H1 (cell line): ENCODE measurements at regions not wholly inside any gene's neighbourhood (a gene's known extent, or its start where the extent isn't known, plus 50 kb on each side); places are given as distances from the start of the nearest gene placed in this dataset.

Experiments
- CTCF ChIA-PET: fragments of 300-600 bp; sonication (Branson Sonifier 250); formaldehyde crosslinking; loops from one replicate; lab custom pipeline; 2021; ENCODE audit not compliant: partially characterized antibody; lab: Charles Lee
- POLR2A ChIA-PET: fragments of 300-600 bp; sonication (Branson Sonifier 250); formaldehyde crosslinking; loops from one replicate; lab custom pipeline; 2021; ENCODE audit warnings: inconsistent platforms; ENCODE audit not compliant: partially characterized antibody; lab: Charles Lee
- DNase-seq, 2 experiments: peaks; one replicate each; pipeline versions ENCODE4 v3.0.0 to v3.0.0-alpha.2; 2010 to 2022; ENCODE audit warnings: low spot score in 2 of 2, low read depth in 1 of 2, mixed read lengths in 1 of 2
- FAIRE-seq: peaks from 2 replicates; lab custom pipeline; 2011; peaks lifted over from hg19 to GRCh38; lab: Jason Lieb, UNC
- H2AFZ ChIP-seq: 2 replicates; pipeline ENCODE4 v1.8.1; 2012; ENCODE audit warnings: low read length, inconsistent platforms
- H2AK5ac ChIP-seq: 2 replicates; pipeline ENCODE4 v1.6.1; 2013; ENCODE audit warnings: low read depth, low read length
- H2BK120ac ChIP-seq: replicated peaks from 2 replicates; pipeline ENCODE3; 2013; ENCODE audit warnings: low read depth, low read length, inconsistent platforms
- H2BK12ac ChIP-seq: 2 replicates; pipeline ENCODE4 v1.6.1; 2013; ENCODE audit warnings: low read depth, low read length
- H2BK15ac ChIP-seq: 2 replicates; pipeline ENCODE4 v1.6.1; 2013; ENCODE audit warnings: low read length
- H2BK20ac ChIP-seq: 2 replicates; pipeline ENCODE4 v1.6.1; 2013; ENCODE audit warnings: low read length
- H2BK5ac ChIP-seq: 2 replicates; pipeline ENCODE4 v1.6.1; 2013; ENCODE audit warnings: low read depth, low read length
- H3K14ac ChIP-seq: 2 replicates; pipeline ENCODE4 v1.6.1; 2013; ENCODE audit warnings: inconsistent platforms; ENCODE audit not compliant: insufficient read length
- H3K18ac ChIP-seq: 2 replicates; pipeline ENCODE4 v1.6.1; 2013; ENCODE audit warnings: low read length; ENCODE audit errors: extremely low read depth
- H3K23ac ChIP-seq: 2 replicates; pipeline ENCODE4 v1.6.1; 2013; ENCODE audit warnings: inconsistent platforms; ENCODE audit not compliant: insufficient read length
- H3K23me2 ChIP-seq: 2 replicates; pipeline ENCODE4 v1.6.1; 2013; ENCODE audit warnings: low read depth, low read length
- H3K27ac ChIP-seq: 2 replicates; pipeline ENCODE4 v1.6.1; 2011; ENCODE audit warnings: low read depth, low read length, inconsistent platforms
- H3K27me3 ChIP-seq, 4 experiments: replicated peaks in 1 of 4; 1 replicate in 1 of 4; 2 replicates in 3 of 4; pipeline versions ENCODE4 v1.6.1 to v1.8.1; 2011 to 2013; ENCODE audit warnings: low read length in 3 of 4, mild to moderate bottlenecking in 3 of 4, inconsistent platforms in 2 of 4, mixed read lengths in 2 of 4, moderate library complexity in 1 of 4; ENCODE audit not compliant: control insufficient read depth in 3 of 4, insufficient read depth in 3 of 4; ENCODE audit errors: extremely low read depth in 1 of 4
- H3K36me3 ChIP-seq, 4 experiments: 2 replicates each; pipeline versions ENCODE4 v1.6.1 to v1.8.1; 2011 to 2013; ENCODE audit warnings: mild to moderate bottlenecking in 4 of 4, low read length in 3 of 4, moderate library complexity in 2 of 4, control low read depth in 1 of 4, inconsistent platforms in 1 of 4; ENCODE audit not compliant: insufficient read depth in 4 of 4, control insufficient read depth in 2 of 4
- H3K4ac ChIP-seq: replicated peaks from 2 replicates; pipeline ENCODE3; 2013; ENCODE audit warnings: low read length, low read depth, mixed read lengths, inconsistent platforms; ENCODE audit not compliant: insufficient read length
- H3K4me1 ChIP-seq, 4 experiments: replicated peaks in 1 of 4; 1 replicate in 1 of 4; 2 replicates in 3 of 4; pipeline versions ENCODE4 v1.6.1 to v1.8.1; 2011 to 2013; ENCODE audit warnings: low read length in 3 of 4, inconsistent platforms in 2 of 4, mixed read lengths in 1 of 4; ENCODE audit not compliant: insufficient read depth in 4 of 4, control insufficient read depth in 3 of 4
- H3K4me2 ChIP-seq, 2 experiments: 2 replicates each; pipeline versions ENCODE4 v1.6.1 to v1.8.1; 2011 to 2013; ENCODE audit warnings: low read depth in 2 of 2, low read length in 2 of 2, control low read depth in 1 of 2, inconsistent platforms in 1 of 2, mild to moderate bottlenecking in 1 of 2; ENCODE audit not compliant: insufficient read depth in 1 of 2
- H3K4me3 ChIP-seq, 4 experiments: fragments of 200-600, 300-600 bp in 1 of 4; sonication (generic), shearing (Covaris generic), sonication (Bioruptor Twin) in 1 of 4; 2 replicates each; pipeline versions ENCODE4 v1.5.1 to v1.8.1; 2011 to 2016; ENCODE audit warnings: low read length in 4 of 4, low read depth in 3 of 4, control low read depth in 2 of 4, inconsistent platforms in 2 of 4, mild to moderate bottlenecking in 2 of 4, mixed read lengths in 1 of 4, moderate library complexity in 1 of 4; ENCODE audit not compliant: insufficient read depth in 2 of 4; ENCODE audit errors: extremely low read depth in 1 of 4
- H3K56ac ChIP-seq: replicated peaks from 2 replicates; pipeline ENCODE3; 2013; ENCODE audit warnings: low read depth, mild to moderate bottlenecking, mixed read lengths, low read length, inconsistent platforms; ENCODE audit not compliant: insufficient read length
- H3K79me1 ChIP-seq: 2 replicates; pipeline ENCODE4 v1.6.1; 2013; ENCODE audit warnings: low read depth, low read length, control low read depth
- H3K79me2 ChIP-seq, 2 experiments: 2 replicates each; pipeline versions ENCODE4 v1.6.1 to v1.8.1; 2012 to 2013; ENCODE audit warnings: low read length in 2 of 2, mild to moderate bottlenecking in 2 of 2, inconsistent platforms in 1 of 2; ENCODE audit not compliant: insufficient read depth in 2 of 2, control insufficient read depth in 1 of 2
- H3K9ac ChIP-seq, 4 experiments: replicated peaks in 1 of 4; 1 replicate in 1 of 4; 2 replicates in 3 of 4; pipeline versions ENCODE4 v1.6.1 to v1.8.1; 2011 to 2013; ENCODE audit warnings: low read depth in 3 of 4, low read length in 3 of 4, control low read depth in 2 of 4, mild to moderate bottlenecking in 2 of 4, moderate library complexity in 2 of 4, inconsistent platforms in 1 of 4; ENCODE audit errors: extremely low read depth in 1 of 4
- H3K9me3 ChIP-seq, 2 experiments: 2 replicates each; pipeline versions ENCODE4 v1.6.1 to v1.8.1; 2012 to 2013; ENCODE audit warnings: mild to moderate bottlenecking in 2 of 2, moderate library complexity in 2 of 2, control low read depth in 1 of 2, inconsistent platforms in 1 of 2, low read depth in 1 of 2, low read length in 1 of 2, mixed read lengths in 1 of 2; ENCODE audit not compliant: insufficient read depth in 2 of 2
- H4K20me1 ChIP-seq, 2 experiments: replicated peaks in 1 of 2; 2 replicates each; pipeline versions ENCODE3 to v1.8.1; 2011 to 2013; ENCODE audit warnings: inconsistent platforms in 2 of 2, low read length in 2 of 2, mild to moderate bottlenecking in 1 of 2; ENCODE audit not compliant: insufficient read depth in 2 of 2, control insufficient read depth in 1 of 2
- H4K5ac ChIP-seq: 2 replicates; pipeline ENCODE4 v1.6.1; 2013; ENCODE audit warnings: low read length, low read depth, mixed read lengths, inconsistent platforms; ENCODE audit not compliant: insufficient read length
- H4K8ac ChIP-seq: 2 replicates; pipeline ENCODE4 v1.8.0; 2013; ENCODE audit warnings: mild to moderate bottlenecking, moderate library complexity, low read length, inconsistent platforms; ENCODE audit not compliant: insufficient read depth; ENCODE audit errors: extremely low read depth
- H4K91ac ChIP-seq: replicated peaks from 2 replicates; pipeline ENCODE3; 2013; ENCODE audit warnings: low read length, mixed read lengths, inconsistent platforms; ENCODE audit not compliant: insufficient read length
- BACH1 ChIP-seq: IDR thresholded peaks from 2 replicates; pipeline ENCODE4 v1.6.1; 2012; ENCODE audit warnings: low read length, improper control_type of control experiment
- CHD1 ChIP-seq: IDR thresholded peaks from 2 replicates; pipeline ENCODE4 v1.6.1; 2012; ENCODE audit warnings: low read depth, low read length, improper control_type of control experiment
- CREB1 ChIP-seq: IDR thresholded peaks from 2 replicates; pipeline ENCODE4 v1.6.1; 2012; ENCODE audit warnings: inconsistent platforms
- FOSL1 ChIP-seq: IDR thresholded peaks from 2 replicates; pipeline ENCODE4 v1.6.1; 2011; ENCODE audit warnings: mild to moderate bottlenecking, low read depth, low read length, moderate library complexity; ENCODE audit not compliant: insufficient read depth
- KDM1A ChIP-seq: fragments of 200-600, 300-600 bp; sonication (generic); IDR thresholded peaks from 2 replicates; pipeline ENCODE4 v1.7.1; 2016; ENCODE audit warnings: mild to moderate bottlenecking, low read length, borderline replicate concordance
- KDM4A ChIP-seq: IDR thresholded peaks from one replicate; pipeline ENCODE4 v1.7.1; 2012; ENCODE audit warnings: low read depth, mild to moderate bottlenecking, moderate library complexity, low read length, inconsistent platforms; ENCODE audit not compliant: severe bottlenecking
- NANOG ChIP-seq: IDR thresholded peaks from 2 replicates; pipeline ENCODE4 v1.6.1; 2011; ENCODE audit warnings: low read length, low read depth, mild to moderate bottlenecking, inconsistent platforms; ENCODE audit not compliant: insufficient read depth, poor library complexity, severe bottlenecking
- RFX5 ChIP-seq: IDR thresholded peaks from 2 replicates; pipeline ENCODE4 v1.6.1; 2011; ENCODE audit warnings: low read depth, low read length, improper control_type of control experiment, borderline replicate concordance
- RXRA ChIP-seq: IDR thresholded peaks from 2 replicates; pipeline ENCODE4 v1.6.1; 2011; ENCODE audit warnings: low read depth, mild to moderate bottlenecking, low read length, moderate library complexity; ENCODE audit not compliant: insufficient read depth
- SRF ChIP-seq: IDR thresholded peaks from 2 replicates; pipeline ENCODE4 v1.6.1; 2011; ENCODE audit warnings: mild to moderate bottlenecking, low read depth, low read length, moderate library complexity
- WGBS, 2 experiments: shearing (Covaris generic) in 1 of 2; methylation state at CpG; one replicate each; pipeline versions ENCODE4 v1.1.6 to v1.1.7; 2013 to 2015; ENCODE audit warnings: low lambda C conversion rate in 2 of 2, mixed read lengths in 2 of 2, inconsistent platforms in 1 of 2, low coverage in 1 of 2, missing lambda C conversion rate in 1 of 2; ENCODE audit not compliant: insufficient replicate concordance in 2 of 2, insufficient coverage in 1 of 2, insufficient read length in 1 of 2; ENCODE audit errors: extremely low coverage in 1 of 2, missing lambda C conversion rate in 1 of 2; 5-methylcytosine and 5-hydroxymethylcytosine counted together

- Histone ChIP-seq H2AK5ac (no peak overlapping the region), H3K79me1 (no peaks in the 10 kb centered on the region), H2BK12ac (no peak overlapping the region), H3K36me3 (no peaks in the 10 kb centered on the region), H3K14ac (no peak overlapping the region), H2BK20ac (no peak overlapping the region), H3K9me3 (no peaks in the 10 kb centered on the region), H3K9ac (no peak overlapping the region), H3K56ac (no peak overlapping the region), H4K5ac (no peak overlapping the region), H2BK5ac (no peak overlapping the region), H2BK15ac (no peak overlapping the region), H4K20me1 (no peaks in the 10 kb centered on the region), H3K23me2 (no peaks in the 10 kb centered on the region), H2BK120ac (no peak overlapping the region), H2AFZ (no peak overlapping the region), H3K4me3 (no peak overlapping the region), H3K27ac (no peak overlapping the region), H3K18ac (no peak overlapping the region), H3K23ac (no peak overlapping the region), H4K8ac (no peak overlapping the region), H3K4me1 (peaks cover 0 to 8% (median 2%) of the 10 kb centered on the region in 4 experiments; a peak in 3 of 7 replicates), H3K27me3 (peaks cover 0 to 4% (median 0%) of the 10 kb centered on the region in 4 experiments; a peak in 2 of 7 replicates), H4K91ac (no peak overlapping the region), H3K4me2 (no peak overlapping the region), H3K4ac (no peak overlapping the region), H3K79me2 (no peaks in the 10 kb centered on the region)
- TF ChIP-seq NANOG: no peak
- no peak for TF ChIP-seq RXRA
- TF ChIP-seq BACH1: no peak
- TF ChIP-seq CHD1: no peak
- TF ChIP-seq FOSL1: no peak
- no peak for TF ChIP-seq RFX5
- TF ChIP-seq KDM4A: no peak
- no peak for TF ChIP-seq KDM1A
- TF ChIP-seq SRF: no peak
- no peak for TF ChIP-seq CREB1
- FAIRE-seq (no peak), DNase-seq (peak in 1 of 2 experiments; percentile 35)
- ChIA-PET POLR2A (interaction anchor here (0.8 to 1.1 kb wide), 2 partner anchors 11 to 176 kb away, joined by 3 read pairs; no protein-coding TSS in a partner anchor), CTCF (interaction anchor here (0.7 to 6.9 kb wide), 15 partner anchors 10 to 1032 kb away, joined by 3 to 51 read pairs (median 4); no protein-coding TSS in a partner anchor)
- WGBS, 2 experiments: 91% methylated on average over 7 of the region's 7 CpGs; no CpG with 5 or more reads in 1 of the 2 experiments
Measured at GRCh38 chr11:116511684-116512083, 261.1 kb downstream of the BUD13 start.
